DOHH2 (cell line): ENCODE measurements at regions not wholly inside any gene's neighbourhood (a gene's known extent, or its start where the extent isn't known, plus 50 kb on each side); places are given as distances from the start of the nearest gene placed in this dataset.

Experiments
- H3F3A ChIP-seq: fragments of 200-600 bp; sonication (generic), shearing (Covaris generic); 2 replicates; pipeline ENCODE4 v1.6.0; 2016; ENCODE audit warnings: antibody characterized with exemption, mild to moderate bottlenecking; ENCODE audit not compliant: control insufficient read depth, insufficient read depth
- H3K27ac ChIP-seq: fragments of 200-600 bp; sonication (generic); 2 replicates; pipeline ENCODE4 v1.5.1; 2014; ENCODE audit warnings: low read depth, mild to moderate bottlenecking, low read length, moderate library complexity
- H3K27me3 ChIP-seq: fragments of 200-600 bp; sonication (generic); 2 replicates; pipeline ENCODE4 v1.6.1; 2014; ENCODE audit warnings: mild to moderate bottlenecking, low read length, mixed read lengths; ENCODE audit not compliant: control insufficient read depth
- H3K36me3 ChIP-seq: fragments of 200-600 bp; sonication (generic); 2 replicates; pipeline ENCODE4 v1.6.1; 2014; ENCODE audit warnings: mild to moderate bottlenecking, low read length, moderate library complexity, mixed read lengths; ENCODE audit not compliant: control insufficient read depth
- H3K4me1 ChIP-seq: fragments of 200-600 bp; sonication (generic); 2 replicates; pipeline ENCODE4 v1.6.1; 2014; ENCODE audit warnings: mild to moderate bottlenecking, low read length, mixed read lengths; ENCODE audit not compliant: control insufficient read depth
- H3K4me2 ChIP-seq: fragments of 200-600 bp; sonication (generic); 2 replicates; pipeline ENCODE4 v1.6.0; 2014; ENCODE audit warnings: mild to moderate bottlenecking, low read length, moderate library complexity
- H3K4me3 ChIP-seq: fragments of 200-600 bp; sonication (generic); 2 replicates; pipeline ENCODE4 v1.5.1; 2014; ENCODE audit warnings: mild to moderate bottlenecking, low read length, mixed read lengths
- H3K79me2 ChIP-seq: fragments of 200-600 bp; sonication (generic); 2 replicates; pipeline ENCODE4 v1.6.1; 2014; ENCODE audit warnings: mild to moderate bottlenecking, low read length, mixed read lengths; ENCODE audit not compliant: control insufficient read depth
- H3K9me2 ChIP-seq: fragments of 200-600 bp; sonication (generic); replicated peaks from 2 replicates; pipeline ENCODE4 v1.6.1; 2014; ENCODE audit warnings: mild to moderate bottlenecking, low read length, mixed read lengths; ENCODE audit not compliant: control insufficient read depth
- H3K9me3 ChIP-seq: fragments of 200-600 bp; sonication (generic); 2 replicates; pipeline ENCODE4 v1.6.1; 2014; ENCODE audit warnings: antibody characterized with exemption, low read length, mixed read lengths; ENCODE audit not compliant: control insufficient read depth, insufficient read depth
- H4K20me1 ChIP-seq: fragments of 200-600 bp; sonication (generic); 2 replicates; pipeline ENCODE4 v1.6.0; 2014; ENCODE audit warnings: low read depth, mild to moderate bottlenecking, antibody characterized with exemption, low read length, moderate library complexity; ENCODE audit not compliant: control insufficient read depth, insufficient read depth
- EZH2phosphoT487 ChIP-seq: fragments of 200-600 bp; sonication (generic); IDR thresholded peaks from 2 replicates; pipeline ENCODE4 v1.6.1; 2017; ENCODE audit warnings: borderline replicate concordance, mild to moderate bottlenecking, antibody characterized with exemption, low read length, moderate library complexity, mixed read lengths
- TF ChIP-seq, protein P1 (sequence below): fragments of 200-600 bp; sonication (generic); IDR thresholded peaks from one replicate; pipeline ENCODE4 v1.5.1; 2014; ENCODE audit warnings: antibody characterized with exemption, mild to moderate bottlenecking, low read depth, low read length; ENCODE audit not compliant: poor library complexity, severe bottlenecking

- Histone ChIP-seq H3K4me1 (no peaks in the 10 kb centered on the region), H4K20me1 (no peaks in the 10 kb centered on the region), H3K9me2 (no peaks in the 10 kb centered on the region), H3K36me3 (no peaks in the 10 kb centered on the region), H3K4me3 (no peak overlapping the region), H3K27ac (no peak overlapping the region), H3K79me2 (no peaks in the 10 kb centered on the region), H3K4me2 (no peak overlapping the region), H3K27me3 (no peaks in the 10 kb centered on the region), H3F3A (no peaks in the 10 kb centered on the region), H3K9me3 (no peaks in the 10 kb centered on the region)
- no peak for TF ChIP-seq EZH2phosphoT487
- TF ChIP-seq, protein P1, sequence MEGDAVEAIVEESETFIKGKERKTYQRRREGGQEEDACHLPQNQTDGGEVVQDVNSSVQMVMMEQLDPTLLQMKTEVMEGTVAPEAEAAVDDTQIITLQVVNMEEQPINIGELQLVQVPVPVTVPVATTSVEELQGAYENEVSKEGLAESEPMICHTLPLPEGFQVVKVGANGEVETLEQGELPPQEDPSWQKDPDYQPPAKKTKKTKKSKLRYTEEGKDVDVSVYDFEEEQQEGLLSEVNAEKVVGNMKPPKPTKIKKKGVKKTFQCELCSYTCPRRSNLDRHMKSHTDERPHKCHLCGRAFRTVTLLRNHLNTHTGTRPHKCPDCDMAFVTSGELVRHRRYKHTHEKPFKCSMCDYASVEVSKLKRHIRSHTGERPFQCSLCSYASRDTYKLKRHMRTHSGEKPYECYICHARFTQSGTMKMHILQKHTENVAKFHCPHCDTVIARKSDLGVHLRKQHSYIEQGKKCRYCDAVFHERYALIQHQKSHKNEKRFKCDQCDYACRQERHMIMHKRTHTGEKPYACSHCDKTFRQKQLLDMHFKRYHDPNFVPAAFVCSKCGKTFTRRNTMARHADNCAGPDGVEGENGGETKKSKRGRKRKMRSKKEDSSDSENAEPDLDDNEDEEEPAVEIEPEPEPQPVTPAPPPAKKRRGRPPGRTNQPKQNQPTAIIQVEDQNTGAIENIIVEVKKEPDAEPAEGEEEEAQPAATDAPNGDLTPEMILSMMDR: no peak
Measured at GRCh38 chr2:157990173-157990572, 111.5 kb upstream of the UPP2 start.

DNA sequence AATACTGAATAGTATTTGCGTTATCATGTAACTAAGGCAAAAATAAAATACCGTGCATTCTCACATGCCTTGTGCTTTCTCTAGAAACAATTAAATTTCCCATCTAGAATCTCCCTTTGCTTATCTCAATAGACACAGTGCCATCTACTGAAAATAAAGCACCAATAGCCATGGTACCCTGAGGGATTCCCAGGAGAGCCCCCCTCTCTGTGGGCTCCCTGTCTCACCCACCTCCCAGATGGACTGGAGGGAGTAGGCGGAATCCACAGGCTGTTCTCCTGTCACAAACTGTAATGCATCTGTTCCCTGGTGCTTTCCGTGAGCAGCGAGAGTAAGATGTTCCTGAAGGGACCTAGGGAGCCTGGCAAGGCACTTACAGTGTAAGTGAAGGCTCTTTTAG is 112.4 kb upstream of the UPP2 start:
- H3K79me2 ChIP-seq: no peaks in the 10 kb centered on the region
- no peaks in the 10 kb centered on the region for H3K9me3 ChIP-seq
- H3K27me3 ChIP-seq: no peaks in the 10 kb centered on the region
- no peak overlapping the region for H3K4me2 ChIP-seq
- no peaks in the 10 kb centered on the region for H4K20me1 ChIP-seq
- H3K4me3 ChIP-seq: no peak overlapping the region
- no peaks in the 10 kb centered on the region for H3F3A ChIP-seq
- TF ChIP-seq EZH2phosphoT487: no peak
- TF ChIP-seq, protein P1: no peak
- no peaks in the 10 kb centered on the region for H3K4me1 ChIP-seq
- H3K36me3 ChIP-seq: no peaks in the 10 kb centered on the region
- H3K9me2 ChIP-seq: no peaks in the 10 kb centered on the region
- no peak overlapping the region for H3K27ac ChIP-seq

DNA sequence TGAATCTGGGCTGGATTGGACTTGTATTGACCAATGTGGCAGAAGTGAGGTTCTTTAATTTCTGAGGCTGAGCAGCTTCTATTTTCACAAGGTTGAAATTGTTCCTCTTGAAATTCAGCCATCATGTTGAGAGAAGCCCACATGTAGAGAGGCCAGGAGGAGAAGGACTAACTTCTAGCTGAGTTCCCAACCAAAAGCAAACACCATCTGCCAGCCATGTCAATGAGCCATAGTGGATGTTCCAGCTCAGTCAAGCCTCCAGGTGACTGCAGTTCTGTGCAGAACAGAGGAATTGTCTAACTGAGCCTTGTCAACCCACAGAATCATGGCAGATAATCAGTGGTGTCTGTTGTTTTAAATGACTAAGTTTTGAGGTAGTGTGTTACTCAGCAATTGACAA is 110.6 kb upstream of the ACVR1 start:
- H3K4me2 ChIP-seq: no peak overlapping the region
- H3F3A ChIP-seq: no peaks in the 10 kb centered on the region

More for the DNA sequence above, 110.6 kb upstream of the ACVR1 start:
- no peak overlapping the region for H3K4me3 ChIP-seq
- no peaks in the 10 kb centered on the region for H3K27me3 ChIP-seq
- no peak overlapping the region for H3K27ac ChIP-seq
- no peaks in the 10 kb centered on the region for H4K20me1 ChIP-seq
- no peaks in the 10 kb centered on the region for H3K9me3 ChIP-seq
- no peaks in the 10 kb centered on the region for H3K4me1 ChIP-seq
- TF ChIP-seq EZH2phosphoT487: no peak
- TF ChIP-seq, protein P1: no peak
- H3K36me3 ChIP-seq: no peaks in the 10 kb centered on the region
- H3K9me2 ChIP-seq: no peaks in the 10 kb centered on the region
- H3K79me2 ChIP-seq: no peaks in the 10 kb centered on the region
